ENCODE measurements at regions not wholly inside any gene's neighbourhood (a gene's known extent, or its start where the extent isn't known, plus 50 kb on each side); places are given as distances from the start of the nearest gene placed in this dataset.

- ChIA-PET POLR2A (no interaction called here), CTCF (no interaction called here)
Observed at GRCh38 chr11:116257092-116257491, 515.7 kb downstream of the BUD13 start.

GRCh38 chr11:116256215-116256614 lies 516.6 kb downstream of the BUD13 start:
- POLR2A ChIA-PET, result no interaction called here
- DNase-seq (ENCODE audit: extremely low spot score), result no peak
- CTCF ChIA-PET, result no interaction called here

More at GRCh38 chr11:116257092-116257491, 515.7 kb downstream of the BUD13 start:
- no peak for TF ChIP-seq CTCF (IDR thresholded peaks at IDR 0.05; ENCODE audit: control extremely low read depth, extremely low read depth, low read depth, missing control alignments)
- no peak for DNase-seq (ENCODE audit: extremely low spot score)

GRCh38 chr11:116255321-116255953 lies 517.4 kb downstream of the BUD13 start:
- ChIA-PET POLR2A (no interaction called here), CTCF (no interaction called here)
- no peak for DNase-seq (ENCODE audit: extremely low spot score)
- no peak for TF ChIP-seq CTCF (IDR thresholded peaks at IDR 0.05; ENCODE audit: control extremely low read depth, extremely low read depth, low read depth, missing control alignments)

More at GRCh38 chr11:116256215-116256614, 516.6 kb downstream of the BUD13 start:
- TF ChIP-seq CTCF (IDR thresholded peaks at IDR 0.05; ENCODE audit: control extremely low read depth, extremely low read depth, low read depth, missing control alignments), result no peak

GRCh38 chr11:116250155-116250554 lies 522.6 kb downstream of the BUD13 start:
- DNase-seq (ENCODE audit: extremely low spot score), result no peak
- ChIA-PET CTCF (no interaction called here), POLR2A (no interaction called here)
- no peak for TF ChIP-seq CTCF (IDR thresholded peaks at IDR 0.05; ENCODE audit: control extremely low read depth, extremely low read depth, low read depth, missing control alignments)

- no peak for DNase-seq (ENCODE audit: extremely low spot score)
- ChIA-PET CTCF (no interaction called here), POLR2A (no interaction called here)
- TF ChIP-seq CTCF (IDR thresholded peaks at IDR 0.05; ENCODE audit: control extremely low read depth, extremely low read depth, low read depth, missing control alignments), result no peak
Observed at GRCh38 chr11:116249561-116249960, 523.2 kb downstream of the BUD13 start.

GRCh38 chr11:116244889-116245288 lies 527.9 kb downstream of the BUD13 start:
- no peak for TF ChIP-seq CTCF (IDR thresholded peaks at IDR 0.05; ENCODE audit: control extremely low read depth, extremely low read depth, low read depth, missing control alignments)
- ChIA-PET POLR2A (no interaction called here), CTCF (no interaction called here)
- no peak for DNase-seq (ENCODE audit: extremely low spot score)

GRCh38 chr11:116244439-116244838 lies 528.3 kb downstream of the BUD13 start:
- no peak for DNase-seq (ENCODE audit: extremely low spot score)
- ChIA-PET POLR2A (no interaction called here), CTCF (no interaction called here)
- no peak for TF ChIP-seq CTCF (IDR thresholded peaks at IDR 0.05; ENCODE audit: control extremely low read depth, extremely low read depth, low read depth, missing control alignments)

Data from GM10248 (cell line).